OCI-LY7 (cell line): ENCODE measurements at regions not wholly inside any gene's neighbourhood (a gene's known extent, or its start where the extent isn't known, plus 50 kb on each side); places are given as distances from the start of the nearest gene placed in this dataset.
A peak's percentile ranks its signal among the peaks of the same experiment; 100 is the strongest.

ENCODE experiments used
- BruUV-seq: library from RNA; stranded (reverse); fragments of 400-500 nt; replicated peaks from 2 replicates; lab custom pipeline; 2021; lab: Mats Ljungman, UMichigan
- CTCF ChIA-PET: fragments of 300-600 bp; sonication (Branson Sonifier 250); formaldehyde crosslinking; loops from one replicate; lab custom pipeline; 2022; ENCODE audit warnings: antibody characterized with exemption; ENCODE audit not compliant: unreplicated experiment; lab: Charles Lee
- POLR2A ChIA-PET: fragments of 300-600 bp; sonication (Branson Sonifier 250); formaldehyde crosslinking; loops from one replicate; lab custom pipeline; 2022; ENCODE audit warnings: antibody characterized with exemption; lab: Charles Lee
- DNase-seq: peaks from one replicate; pipeline ENCODE4 v3.0.0-alpha.2; 2015; ENCODE audit warnings: low spot score
- H2AFZ ChIP-seq: fragments of 200-600 bp; sonication (generic), shearing (Covaris generic); 2 replicates; pipeline ENCODE4 v1.6.1; 2014; ENCODE audit warnings: mild to moderate bottlenecking, antibody characterized with exemption, low read length, moderate library complexity
- H3K27ac ChIP-seq: fragments of 200-600 bp; sonication (generic); 2 replicates; pipeline ENCODE4 v1.5.1; 2014; ENCODE audit warnings: mixed run types, low read depth, mild to moderate bottlenecking, moderate library complexity, low read length, inconsistent platforms; ENCODE audit not compliant: poor library complexity, severe bottlenecking
- H3K36me3 ChIP-seq: fragments of 200-600 bp; sonication (generic); 2 replicates; pipeline ENCODE4 v1.6.1; 2014; ENCODE audit warnings: mild to moderate bottlenecking, antibody characterized with exemption, low read length, moderate library complexity, mixed read lengths; ENCODE audit not compliant: insufficient read depth
- H3K4me1 ChIP-seq: fragments of 200-600 bp; sonication (generic); 2 replicates; pipeline ENCODE4 v1.5.1; 2014; ENCODE audit warnings: mild to moderate bottlenecking, low read length; ENCODE audit not compliant: insufficient read depth, poor library complexity, severe bottlenecking
- H3K4me2 ChIP-seq: fragments of 200-600 bp; sonication (generic); 2 replicates; pipeline ENCODE4 v1.6.1; 2014; ENCODE audit warnings: mild to moderate bottlenecking, low read length
- H3K4me3 ChIP-seq: fragments of 200-600 bp; sonication (generic); 2 replicates; pipeline ENCODE4 v1.5.1; 2014; ENCODE audit warnings: mild to moderate bottlenecking, low read depth, low read length; ENCODE audit not compliant: poor library complexity, severe bottlenecking
- H3K79me2 ChIP-seq: fragments of 200-600 bp; sonication (generic); 2 replicates; pipeline ENCODE4 v1.6.1; 2016; ENCODE audit warnings: low read depth, mild to moderate bottlenecking, low read length, moderate library complexity, mixed read lengths; ENCODE audit not compliant: insufficient read depth
- H3K9me2 ChIP-seq: fragments of 200-600 bp; sonication (generic); 2 replicates; pipeline ENCODE4 v1.6.1; 2016; ENCODE audit warnings: mild to moderate bottlenecking, low read length, mixed read lengths; ENCODE audit not compliant: insufficient read depth
- H3K9me3 ChIP-seq: fragments of 200-600 bp; sonication (generic); 2 replicates; pipeline ENCODE4 v1.6.1; 2014; ENCODE audit warnings: mild to moderate bottlenecking, mixed run types, low read length, mixed read lengths
- H4K20me1 ChIP-seq: fragments of 200-600 bp; sonication (generic); 2 replicates; pipeline ENCODE4 v1.6.1; 2014; ENCODE audit warnings: mild to moderate bottlenecking, antibody characterized with exemption, low read length, moderate library complexity, mixed read lengths; ENCODE audit not compliant: insufficient read depth
- EZH2phosphoT487 ChIP-seq: fragments of 200-600 bp; sonication (generic); IDR thresholded peaks from 2 replicates; pipeline ENCODE4 v1.6.1; 2018; ENCODE audit warnings: low read depth, borderline replicate concordance, mild to moderate bottlenecking, mixed run types, antibody characterized with exemption, low read length, moderate library complexity, mixed read lengths
- intact Hi-C: fragments of 100-400 bp; cut with micrococcal nuclease; formaldehyde crosslinking; loops from one replicate; pipeline ENCODE4 v1.10.0; 2022; ENCODE audit not compliant: unreplicated experiment
- TF ChIP-seq, protein P1 (sequence below): fragments of 200-600 bp; sonication (generic); conservative IDR thresholded peaks from 2 replicates; pipeline ENCODE4 v1.5.1; 2014; ENCODE audit warnings: mild to moderate bottlenecking, antibody characterized with exemption, low read length, moderate library complexity, mixed read lengths

DNA sequence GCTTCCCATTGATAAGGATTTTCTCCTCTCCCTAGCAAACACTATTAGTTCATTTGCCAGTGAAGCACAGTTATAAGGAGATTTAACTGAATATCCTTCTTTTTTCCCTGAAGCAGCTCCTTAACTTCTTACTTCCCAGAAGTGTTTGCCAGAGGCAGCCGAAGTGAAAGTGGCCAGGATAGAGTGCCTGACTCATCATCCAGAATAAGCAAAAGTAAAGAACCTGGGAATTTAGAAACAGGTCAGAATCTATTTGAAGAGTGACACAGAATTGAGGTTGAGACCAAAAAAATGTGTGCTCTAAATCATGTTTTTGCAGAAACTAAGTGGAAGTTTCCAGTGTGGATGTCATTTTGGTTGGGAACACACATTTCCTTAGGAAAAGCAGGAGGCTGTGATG is 249.6 kb upstream of the VWC2 start:
- intact Hi-C loops: no loop called here
- no peaks in the 10 kb centered on the region for H3K9me2 ChIP-seq
- no peak for DNase-seq
- ChIA-PET CTCF (no interaction called here), POLR2A (no interaction called here)
- no peaks in the 10 kb centered on the region for H3K36me3 ChIP-seq
- H3K9me3 ChIP-seq: no peaks in the 10 kb centered on the region
- no TSS peak for BruUV-seq
- no peaks in the 10 kb centered on the region for H3K79me2 ChIP-seq
- no peak overlapping the region for H3K4me3 ChIP-seq
- no peaks in the 10 kb centered on the region for H4K20me1 ChIP-seq
- H2AFZ ChIP-seq: peak overlapping the region; percentile 43; the same call in 1 of the 2 replicates
- peaks cover 10% of the 10 kb centered on the region for H3K4me1 ChIP-seq
- H3K4me2 ChIP-seq: peak overlapping the region; percentile 46
- H3K27ac ChIP-seq: no peak overlapping the region
- TF ChIP-seq, protein P1, sequence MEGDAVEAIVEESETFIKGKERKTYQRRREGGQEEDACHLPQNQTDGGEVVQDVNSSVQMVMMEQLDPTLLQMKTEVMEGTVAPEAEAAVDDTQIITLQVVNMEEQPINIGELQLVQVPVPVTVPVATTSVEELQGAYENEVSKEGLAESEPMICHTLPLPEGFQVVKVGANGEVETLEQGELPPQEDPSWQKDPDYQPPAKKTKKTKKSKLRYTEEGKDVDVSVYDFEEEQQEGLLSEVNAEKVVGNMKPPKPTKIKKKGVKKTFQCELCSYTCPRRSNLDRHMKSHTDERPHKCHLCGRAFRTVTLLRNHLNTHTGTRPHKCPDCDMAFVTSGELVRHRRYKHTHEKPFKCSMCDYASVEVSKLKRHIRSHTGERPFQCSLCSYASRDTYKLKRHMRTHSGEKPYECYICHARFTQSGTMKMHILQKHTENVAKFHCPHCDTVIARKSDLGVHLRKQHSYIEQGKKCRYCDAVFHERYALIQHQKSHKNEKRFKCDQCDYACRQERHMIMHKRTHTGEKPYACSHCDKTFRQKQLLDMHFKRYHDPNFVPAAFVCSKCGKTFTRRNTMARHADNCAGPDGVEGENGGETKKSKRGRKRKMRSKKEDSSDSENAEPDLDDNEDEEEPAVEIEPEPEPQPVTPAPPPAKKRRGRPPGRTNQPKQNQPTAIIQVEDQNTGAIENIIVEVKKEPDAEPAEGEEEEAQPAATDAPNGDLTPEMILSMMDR: no peak
- TF ChIP-seq EZH2phosphoT487: no peak

DNA sequence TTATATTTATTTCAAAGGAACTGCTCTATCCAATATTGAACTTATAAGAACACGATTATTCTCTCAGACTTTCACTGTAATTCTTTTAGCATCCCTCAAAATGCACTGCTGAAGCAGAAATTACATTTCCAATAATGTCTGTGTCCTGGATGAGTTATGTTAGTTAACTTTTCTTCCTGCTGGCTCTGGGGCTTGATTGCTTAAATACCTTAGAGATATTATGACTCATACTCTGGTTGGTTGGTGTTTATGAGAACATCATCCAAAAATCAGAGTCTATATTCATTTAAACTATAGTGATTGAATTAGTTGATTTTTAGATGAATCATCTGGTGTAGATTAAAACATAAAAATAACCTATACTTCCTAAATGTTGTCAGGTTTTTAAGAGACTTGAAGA is 246.3 kb upstream of the VWC2 start:
- ChIA-PET POLR2A (no interaction called here), CTCF (no interaction called here)
- Histone ChIP-seq H3K4me2 (no peak overlapping the region), H3K9me2 (no peaks in the 10 kb centered on the region), H4K20me1 (no peaks in the 10 kb centered on the region), H2AFZ (no peak overlapping the region), H3K4me1 (peaks cover 10% of the 10 kb centered on the region), H3K27ac (no peak overlapping the region), H3K4me3 (no peak overlapping the region), H3K9me3 (no peaks in the 10 kb centered on the region), H3K36me3 (no peaks in the 10 kb centered on the region), H3K79me2 (no peaks in the 10 kb centered on the region)
- intact Hi-C loops: no loop called here
- BruUV-seq: no TSS peak
- no peak for DNase-seq
- TF ChIP-seq, protein P1: no peak
- no peak for TF ChIP-seq EZH2phosphoT487

DNA sequence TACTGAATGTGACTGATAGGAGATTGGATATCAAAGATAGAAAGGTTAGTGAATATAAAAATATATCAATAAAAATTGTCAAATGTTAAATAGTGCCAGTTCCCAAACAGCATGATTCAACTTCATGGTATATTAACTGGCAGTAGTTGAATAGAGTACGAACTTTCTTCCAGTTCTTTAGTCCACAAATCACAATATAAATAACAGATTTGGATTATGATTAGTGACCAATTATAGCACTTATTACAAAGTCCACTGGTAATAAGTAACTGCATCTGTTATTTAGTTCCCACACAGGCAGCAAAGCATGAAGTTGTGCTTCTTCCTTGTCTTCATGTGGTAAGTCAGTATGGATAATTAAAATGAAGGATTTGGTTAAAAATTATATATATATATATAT is 243.0 kb upstream of the VWC2 start:
- DNase-seq: no peak
- Histone ChIP-seq H4K20me1 (no peaks in the 10 kb centered on the region), H3K9me2 (no peaks in the 10 kb centered on the region), H3K9me3 (no peaks in the 10 kb centered on the region), H3K4me1 (no peaks in the 10 kb centered on the region), H3K27ac (no peak overlapping the region), H3K79me2 (no peaks in the 10 kb centered on the region), H3K36me3 (no peaks in the 10 kb centered on the region), H3K4me3 (no peak overlapping the region), H2AFZ (no peak overlapping the region), H3K4me2 (no peak overlapping the region)
- ChIA-PET POLR2A (no interaction called here), CTCF (no interaction called here)
- no TSS peak for BruUV-seq
- intact Hi-C loops: no loop called here
- no peak for TF ChIP-seq EZH2phosphoT487
- TF ChIP-seq, protein P1: no peak
